Fibroblast of mammary gland (primary cell): ENCODE measurements at regions not wholly inside any gene's neighbourhood (a gene's known extent, or its start where the extent isn't known, plus 50 kb on each side); places are given as distances from the start of the nearest gene placed in this dataset.

ENCODE experiments used
- DNase-seq: peaks from one replicate; pipeline ENCODE4 v3.0.0-alpha.2; 2010; ENCODE audit warnings: low read depth
- H3K4me3 ChIP-seq: 2 replicates; pipeline ENCODE4 v1.5.1; 2011; ENCODE audit warnings: low read depth, mild to moderate bottlenecking, low read length, moderate library complexity; ENCODE audit not compliant: control insufficient read depth
- CTCF ChIP-seq: conservative IDR thresholded peaks from 2 replicates; pipeline ENCODE4 v1.5.1; 2011; ENCODE audit warnings: low read depth, low read length, inconsistent platforms; ENCODE audit not compliant: control insufficient read depth, insufficient read depth

GRCh38 chr2:155115846-155116245 is 417.4 kb downstream of the KCNJ3 start:
- DNase-seq = no peak
- TF ChIP-seq CTCF = no peak
- no peak overlapping the region for H3K4me3 ChIP-seq

GRCh38 chr2:155111070-155111469 is 412.6 kb downstream of the KCNJ3 start:
- DNase-seq = no peak
- TF ChIP-seq CTCF = no peak
- H3K4me3 ChIP-seq = no peak overlapping the region

- H3K4me3 ChIP-seq = no peak overlapping the region
- no peak for DNase-seq
- TF ChIP-seq CTCF = no peak
Observed at GRCh38 chr2:155109527-155109926, 411.0 kb downstream of the KCNJ3 start.

GRCh38 chr2:155100261-155100660 is 401.8 kb downstream of the KCNJ3 start:
- no peak for TF ChIP-seq CTCF
- no peak overlapping the region for H3K4me3 ChIP-seq
- DNase-seq = no peak

- H3K4me3 ChIP-seq = no peak overlapping the region
- no peak for TF ChIP-seq CTCF
- DNase-seq = peak; percentile 0
Observed at GRCh38 chr2:155099784-155100183, 401.3 kb downstream of the KCNJ3 start.

GRCh38 chr2:155095613-155096012 is 397.1 kb downstream of the KCNJ3 start:
- no peak for TF ChIP-seq CTCF
- DNase-seq = no peak
- no peak overlapping the region for H3K4me3 ChIP-seq

GRCh38 chr2:155080373-155080772 is 381.9 kb downstream of the KCNJ3 start:
- H3K4me3 ChIP-seq = no peak overlapping the region
- no peak for DNase-seq
- TF ChIP-seq CTCF = no peak
